HG03175 (cell line): ENCODE measurements at regions not wholly inside any gene's neighbourhood (a gene's known extent, or its start where the extent isn't known, plus 50 kb on each side); places are given as distances from the start of the nearest gene placed in this dataset.
"Not testable (repeated sequence)": the region's sequence is repeated elsewhere in the genome, so short reads cannot be mapped to it uniquely, and the experiment has no call there.

ENCODE experiments used
- ATAC-seq: cut with Tn5 transposase; IDR thresholded peaks from one replicate; pipeline ENCODE4 v1.9.1; 2021; ENCODE audit warnings: mild to moderate bottlenecking, moderate library complexity; ENCODE audit not compliant: unreplicated experiment

GRCh38 chr4:33068539-33068938 is 2348.4 kb downstream of the PCDH7 start:
- ATAC-seq = no peak

- no peak for ATAC-seq
Observed at GRCh38 chr4:33071535-33071934, 2351.4 kb downstream of the PCDH7 start.

GRCh38 chr4:33072298-33073089 is 2352.3 kb downstream of the PCDH7 start:
- no peak for ATAC-seq

- no peak for ATAC-seq
Observed at GRCh38 chr4:33073811-33074210, 2353.6 kb downstream of the PCDH7 start.

- ATAC-seq = no peak
Observed at GRCh38 chr4:33078145-33078544, 2358.0 kb downstream of the PCDH7 start.

GRCh38 chr4:33080275-33080674 is 2360.1 kb downstream of the PCDH7 start:
- no peak for ATAC-seq

GRCh38 chr4:33085709-33086108 is 2365.5 kb downstream of the PCDH7 start:
- no peak for ATAC-seq

GRCh38 chr4:33086331-33086925 is 2366.3 kb downstream of the PCDH7 start:
- no peak for ATAC-seq

- no peak for ATAC-seq
Observed at GRCh38 chr4:33088713-33089112, 2368.5 kb downstream of the PCDH7 start.

- ATAC-seq = no peak
Observed at GRCh38 chr4:33090910-33091309, 2370.7 kb downstream of the PCDH7 start.

- no peak for ATAC-seq
Observed at GRCh38 chr4:33091961-33092360, 2371.8 kb downstream of the PCDH7 start.

- ATAC-seq = peak; percentile 93
Observed at GRCh38 chr4:33104273-33104672, 2384.1 kb downstream of the PCDH7 start.

- ATAC-seq = no peak
Observed at GRCh38 chr4:33107814-33108213, 2387.6 kb downstream of the PCDH7 start.

- no peak for ATAC-seq
Observed at GRCh38 chr4:33111117-33111516, 2390.9 kb downstream of the PCDH7 start.

GRCh38 chr4:33116871-33117270 is 2396.7 kb downstream of the PCDH7 start:
- ATAC-seq = no peak

GRCh38 chr4:33126002-33126401 is 2405.8 kb downstream of the PCDH7 start:
- ATAC-seq = no peak

- ATAC-seq = not testable (repeated sequence)
Observed at GRCh38 chr4:33130662-33131061, 2410.5 kb downstream of the PCDH7 start.

GRCh38 chr4:33133723-33134122 is 2413.6 kb downstream of the PCDH7 start:
- ATAC-seq = no peak

GRCh38 chr4:33134366-33134765 is 2414.2 kb downstream of the PCDH7 start:
- no peak for ATAC-seq

GRCh38 chr4:33149658-33150524 is 2429.7 kb downstream of the PCDH7 start:
- no peak for ATAC-seq

- ATAC-seq = no peak
Observed at GRCh38 chr4:33150525-33150910, 2430.3 kb downstream of the PCDH7 start.

GRCh38 chr4:33160126-33160525 is 2440.0 kb downstream of the PCDH7 start:
- peak; percentile 72 for ATAC-seq
